ENCODE measurements at regions not wholly inside any gene's neighbourhood (a gene's known extent, or its start where the extent isn't known, plus 50 kb on each side); places are given as distances from the start of the nearest gene placed in this dataset.

GRCh38 chr2:217724471-217724870 is 278.3 kb downstream of the TNS1 start:
- DNase-seq, result no peak
- ATAC-seq (ENCODE audit: low read depth), result no peak
- H3K4me2 ChIP-seq (replicated peaks; ENCODE audit: low read depth, low read length, poor library complexity, severe bottlenecking), result no peak overlapping the region
- Mint-ChIP-seq H3K27ac (no peak overlapping the region), H3K4me3 (no peak overlapping the region), H3K9me3 (ENCODE audit: insufficient read depth) (peaks cover 3% of the 10 kb centered on the region), H3K27me3 (peaks cover 3% of the 10 kb centered on the region), H3K4me1 (no peaks in the 10 kb centered on the region)
- H3K4me3 ChIP-seq (ENCODE audit: control extremely low read depth in 1 of 5, extremely low read depth in 1 of 5, insufficient read depth in 1 of 5, low read depth in 2 of 5, low read length in 4 of 5), result no peak overlapping the region
- intact Hi-C loops (cut with micrococcal nuclease), result no loop called here
- POLR2A ChIA-PET, result no interaction called here
- H3K9me3 ChIP-seq (ENCODE audit: control extremely low read depth in 1 of 3, control insufficient read depth in 2 of 3, insufficient read depth in 1 of 3, low read length in 2 of 3), result peaks cover 0 to 3% (median 0%) of the 10 kb centered on the region in 3 donors
- H2AFZ ChIP-seq (ENCODE audit: insufficient read depth, low read depth, low read length, poor library complexity, severe bottlenecking), result no peak overlapping the region
- H3K27ac ChIP-seq (ENCODE audit: low read length in 2 of 2), result no peak overlapping the region
- H3K9ac ChIP-seq (ENCODE audit: low read length), result no peak overlapping the region
- H4K20me1 ChIP-seq (ENCODE audit: control insufficient read depth, insufficient read depth, low read length, poor library complexity, severe bottlenecking), result no peaks in the 10 kb centered on the region
- CTCF ChIA-PET, result interaction anchor here (3.6 kb wide), 1 partner anchor 12 kb away, joined by 11 read pairs; no protein-coding TSS in a partner anchor
- no peaks in the 10 kb centered on the region for H3K36me3 ChIP-seq (replicated peaks in 1 of 2; ENCODE audit: control extremely low read depth in 1 of 2, control insufficient read depth in 1 of 2, extremely low read depth in 1 of 2, insufficient read depth in 2 of 2, low read length in 1 of 2)
- no peaks in the 10 kb centered on the region for H3K27me3 ChIP-seq (replicated peaks in 1 of 4; ENCODE audit: control extremely low read depth in 1 of 4, control insufficient read depth in 3 of 4, insufficient read depth in 4 of 4, low read length in 3 of 4)
- H3K4me1 ChIP-seq (ENCODE audit: control insufficient read depth in 2 of 2, insufficient read depth in 2 of 2, low read length in 2 of 2), result no peaks in the 10 kb centered on the region
- no peak for TF ChIP-seq CTCF (IDR thresholded peaks at IDR 0.05)
- TF ChIP-seq EZH2 (IDR thresholded peaks at IDR 0.05; ENCODE audit: borderline replicate concordance, insufficient read depth, low read depth, low read length, poor library complexity, severe bottlenecking), result no peak
- H3K79me2 ChIP-seq (ENCODE audit: control insufficient read depth, insufficient read depth, low read length), result no peaks in the 10 kb centered on the region

GRCh38 chr2:217723981-217724380 is 278.8 kb downstream of the TNS1 start:
- Histone ChIP-seq H3K79me2 (ENCODE audit: control insufficient read depth, insufficient read depth, low read length) (no peaks in the 10 kb centered on the region), H3K4me2 (replicated peaks; ENCODE audit: low read depth, low read length, poor library complexity, severe bottlenecking) (no peak overlapping the region), H4K20me1 (ENCODE audit: control insufficient read depth, insufficient read depth, low read length, poor library complexity, severe bottlenecking) (no peaks in the 10 kb centered on the region), H3K4me1 (ENCODE audit: control insufficient read depth in 2 of 2, insufficient read depth in 2 of 2, low read length in 2 of 2) (no peaks in the 10 kb centered on the region), H2AFZ (ENCODE audit: insufficient read depth, low read depth, low read length, poor library complexity, severe bottlenecking) (no peak overlapping the region), H3K9ac (ENCODE audit: low read length) (no peak overlapping the region), H3K27me3 (replicated peaks in 1 of 4; ENCODE audit: control extremely low read depth in 1 of 4, control insufficient read depth in 3 of 4, insufficient read depth in 4 of 4, low read length in 3 of 4) (peaks cover 0 to 3% (median 0%) of the 10 kb centered on the region in 4 experiments), H3K36me3 (replicated peaks in 1 of 2; ENCODE audit: control extremely low read depth in 1 of 2, control insufficient read depth in 1 of 2, extremely low read depth in 1 of 2, insufficient read depth in 2 of 2, low read length in 1 of 2) (no peaks in the 10 kb centered on the region), H3K27ac (ENCODE audit: low read length in 2 of 2) (no peak overlapping the region), H3K9me3 (ENCODE audit: control extremely low read depth in 1 of 3, control insufficient read depth in 2 of 3, insufficient read depth in 1 of 3, low read length in 2 of 3) (peaks cover 0 to 3% (median 0%) of the 10 kb centered on the region in 3 donors), H3K4me3 (ENCODE audit: control extremely low read depth in 1 of 5, extremely low read depth in 1 of 5, insufficient read depth in 1 of 5, low read depth in 2 of 5, low read length in 4 of 5) (no peak overlapping the region)
- H3K4me1 Mint-ChIP-seq, result no peaks in the 10 kb centered on the region
- no peak overlapping the region for H3K27ac Mint-ChIP-seq
- POLR2A ChIA-PET, result no interaction called here
- WGBS (ENCODE audit: insufficient coverage), result 93% methylated on average over 8 of the region's 9 CpGs
- TF ChIP-seq CTCF (IDR thresholded peaks at IDR 0.05) (no peak), EZH2 (IDR thresholded peaks at IDR 0.05; ENCODE audit: borderline replicate concordance, insufficient read depth, low read depth, low read length, poor library complexity, severe bottlenecking) (no peak)
- no peak overlapping the region for H3K4me3 Mint-ChIP-seq
- H3K9me3 Mint-ChIP-seq (ENCODE audit: insufficient read depth), result peaks cover 3% of the 10 kb centered on the region
- peaks cover 3% of the 10 kb centered on the region for H3K27me3 Mint-ChIP-seq
- CTCF ChIA-PET, result interaction anchor here (1.2 to 3.6 kb wide), 2 partner anchors 9 to 11 kb away, joined by 4 to 11 read pairs; no protein-coding TSS in a partner anchor
- DNase-seq (no peak), ATAC-seq (ENCODE audit: low read depth) (no peak)
- intact Hi-C loops (cut with micrococcal nuclease), result no loop called here
